ENCODE measurements at regions not wholly inside any gene's neighbourhood (a gene's known extent, or its start where the extent isn't known, plus 50 kb on each side); places are given as distances from the start of the nearest gene placed in this dataset.
"Not testable (repeated sequence)": the region's sequence is repeated elsewhere in the genome, so short reads cannot be mapped to it uniquely, and the experiment has no call there.

- DNase-seq, result no peak
Observed at GRCh38 chr9:115327436-115328122, 209.6 kb upstream of the TNC start.

DNA sequence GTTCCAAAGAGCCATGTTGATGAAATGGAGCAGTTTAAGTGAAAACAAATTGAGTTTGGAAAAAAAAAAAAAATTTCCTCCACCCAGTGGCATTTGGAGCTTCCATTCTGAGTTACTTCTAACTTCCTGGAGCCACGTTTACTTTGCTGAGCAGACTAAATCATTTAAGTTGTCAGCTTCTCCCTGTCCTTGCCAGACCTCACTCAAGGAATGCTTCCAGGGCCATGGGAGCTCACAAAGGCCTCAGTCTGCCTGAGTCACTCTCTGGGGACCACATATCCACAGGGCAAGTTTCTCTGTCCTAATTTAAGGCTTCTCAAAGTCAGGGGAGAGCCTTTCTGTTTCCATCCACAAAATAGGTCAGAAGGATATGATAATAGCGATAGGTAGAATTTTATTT lies 210.3 kb upstream of the TNC start:
- DNase-seq, result no peak

GRCh38 chr9:115328677-115329076 lies 210.7 kb upstream of the TNC start:
- no peak for DNase-seq

DNA sequence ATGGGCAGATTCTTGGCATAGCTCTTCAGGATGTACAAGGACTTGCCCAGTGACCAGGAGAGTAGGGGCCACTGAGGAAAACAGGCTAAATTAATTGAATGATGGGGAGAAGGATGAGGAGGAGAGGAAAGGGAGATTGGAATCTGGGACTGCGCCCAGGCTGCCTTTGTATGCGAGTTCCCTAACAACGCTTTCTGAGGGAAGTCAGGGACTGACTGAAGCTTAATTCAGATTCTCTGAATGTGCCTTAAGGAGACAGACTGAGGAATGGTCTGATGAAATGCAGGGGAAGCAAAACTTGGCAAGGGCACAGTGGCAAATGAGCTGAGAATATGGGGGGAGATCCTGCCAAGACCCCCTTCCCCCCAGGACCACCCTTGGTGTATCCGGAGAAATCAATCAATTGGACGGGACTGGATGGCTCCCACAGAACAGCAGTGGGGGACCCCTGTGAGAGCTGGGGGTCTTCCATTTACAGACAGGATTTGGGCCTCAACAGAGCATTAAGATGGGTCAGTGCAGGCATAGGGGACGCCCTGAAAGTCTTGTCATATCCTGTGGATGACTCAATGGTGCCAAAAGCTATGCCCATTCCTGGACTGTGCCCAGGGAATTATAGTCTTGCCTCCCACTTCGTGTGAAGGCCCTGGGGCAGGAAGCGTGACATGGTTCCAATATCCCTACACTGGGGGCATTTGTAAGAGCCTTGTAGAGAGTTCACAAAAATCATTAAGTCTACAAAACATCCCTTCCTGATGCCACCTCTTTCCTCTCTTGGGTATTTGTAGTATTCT lies 215.5 kb upstream of the TNC start:
- DNase-seq, result no peak

- DNase-seq, result no peak
Observed at GRCh38 chr9:115335439-115335838, 217.5 kb upstream of the TNC start.

DNA sequence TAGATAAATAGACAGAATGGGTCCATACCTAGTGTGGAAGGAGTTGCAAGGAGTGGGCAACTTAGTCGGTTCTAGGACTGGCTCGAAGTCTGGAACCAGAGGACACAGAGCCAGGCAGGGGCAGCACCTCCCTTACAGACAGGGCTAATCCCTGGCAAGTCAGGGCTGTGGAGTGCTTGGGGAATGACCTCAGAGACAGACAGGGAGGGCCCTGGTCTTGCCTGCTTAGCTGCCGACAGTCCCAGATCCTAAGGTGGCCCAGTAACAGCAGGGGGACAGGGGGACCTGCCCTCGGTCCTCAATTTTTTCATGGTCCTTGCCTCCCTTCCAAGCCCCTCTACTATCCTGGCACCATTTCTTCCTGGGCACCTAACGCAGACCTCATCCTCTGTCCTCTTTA lies 222.4 kb upstream of the TNC start:
- no peak for DNase-seq

GRCh38 chr9:115341426-115341825 lies 223.5 kb upstream of the TNC start:
- no peak for DNase-seq

- DNase-seq, result not testable (repeated sequence)
Observed at GRCh38 chr9:115347776-115348175, 229.8 kb upstream of the TNC start.

DNA sequence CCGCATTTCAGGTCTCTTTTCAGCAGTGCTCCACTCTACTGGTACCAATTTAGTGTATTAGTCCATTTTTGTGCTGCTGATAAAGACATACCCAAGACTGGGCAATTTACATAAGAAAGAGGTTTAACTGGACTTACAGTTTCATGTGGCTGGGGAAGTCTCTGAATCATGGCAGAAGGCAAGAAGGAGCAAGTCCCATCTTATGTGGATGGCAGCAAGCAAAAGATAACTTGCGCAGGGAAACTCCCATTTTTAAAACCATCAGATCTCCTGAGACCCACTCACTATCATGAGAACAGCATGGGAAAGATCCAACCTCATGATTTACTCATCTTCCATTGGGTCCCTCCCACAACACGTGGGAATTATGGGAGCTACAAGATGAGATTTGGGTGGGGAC lies 231.0 kb upstream of the TNC start:
- DNase-seq, result not testable (repeated sequence)

DNA sequence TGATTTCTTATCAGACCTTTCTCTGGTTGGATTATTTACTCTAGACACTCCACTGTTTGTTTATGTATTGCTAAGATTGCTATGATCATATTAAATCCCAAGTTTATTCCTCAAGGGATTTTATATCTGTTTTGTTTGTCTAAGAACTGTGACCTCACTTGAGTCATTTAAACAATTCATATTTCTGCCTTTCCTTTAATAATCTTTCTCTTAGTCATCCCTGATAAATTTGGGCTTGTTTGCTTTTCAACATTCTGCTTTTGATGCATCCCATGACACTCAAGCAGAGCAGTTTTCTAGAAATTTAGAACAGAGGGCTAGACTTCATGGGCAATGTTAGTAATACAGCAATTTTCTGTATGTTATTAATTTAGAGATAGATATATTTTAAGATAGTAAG lies 231.6 kb upstream of the TNC start:
- DNase-seq, result no peak

DNA sequence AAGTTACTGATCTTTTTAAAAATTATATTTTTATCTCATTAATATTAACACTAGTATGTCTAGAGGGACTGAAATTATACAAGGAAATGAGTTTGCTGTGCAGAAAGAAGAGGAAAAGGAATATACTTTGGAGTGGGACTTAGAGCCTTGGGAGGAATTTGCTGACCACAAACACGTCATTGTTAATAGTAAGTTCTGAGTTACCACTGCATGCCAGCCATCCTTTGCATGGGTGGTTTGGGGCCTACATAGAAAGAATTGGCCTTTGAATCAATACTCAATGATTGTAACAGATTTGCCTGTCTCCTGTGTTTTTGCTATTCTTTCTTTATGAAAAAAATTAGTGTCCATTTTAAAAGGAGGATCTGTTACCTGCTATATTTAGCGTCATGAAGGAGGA lies 232.6 kb upstream of the TNC start:
- no peak for DNase-seq

GRCh38 chr9:115353681-115354080 lies 235.7 kb upstream of the TNC start:
- DNase-seq, result no peak

DNA sequence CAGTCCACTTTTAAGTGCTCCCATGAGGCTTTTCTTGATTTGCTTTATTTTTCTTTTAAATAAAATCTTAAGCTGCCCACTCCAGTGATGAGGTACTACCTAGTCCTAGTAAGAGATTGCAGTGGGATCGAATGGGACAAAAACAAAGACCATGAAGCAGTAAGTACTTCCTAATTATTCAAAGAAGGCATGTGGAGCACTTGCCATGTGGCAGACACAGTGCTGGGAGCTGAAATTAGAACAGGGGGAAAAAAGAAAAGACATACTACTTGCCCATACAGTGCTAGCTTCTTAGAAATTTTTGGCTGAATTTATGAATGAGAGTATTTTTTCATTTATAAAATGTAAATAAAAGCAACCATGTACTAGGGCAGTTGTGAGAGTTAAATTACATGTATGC lies 239.9 kb upstream of the TNC start:
- DNase-seq, result no peak

GRCh38 chr9:115359017-115359780 lies 241.2 kb upstream of the TNC start:
- DNase-seq, result no peak

GRCh38 chr9:115360122-115360521 lies 242.2 kb upstream of the TNC start:
- no peak for DNase-seq

GRCh38 chr9:115362101-115362500 lies 244.1 kb upstream of the TNC start:
- no peak for DNase-seq

DNA sequence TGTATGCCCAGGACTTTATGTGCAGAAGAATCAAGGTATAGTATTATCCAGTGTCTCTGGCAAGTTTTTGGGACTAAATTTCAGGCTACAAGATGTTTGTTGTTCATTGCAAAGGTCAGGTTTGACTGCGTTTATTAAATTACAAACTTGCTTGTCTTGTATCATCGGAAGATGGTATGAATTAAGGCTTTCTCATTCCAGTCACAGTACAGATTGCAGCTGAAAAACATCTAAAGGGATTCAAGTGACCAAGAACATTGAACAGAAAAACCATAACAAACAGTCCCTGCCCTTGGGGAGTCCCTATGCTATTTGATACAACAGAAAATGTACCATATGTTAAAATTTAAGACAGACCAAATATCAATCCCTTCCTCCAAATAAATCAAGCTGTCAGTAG lies 244.7 kb upstream of the TNC start:
- DNase-seq, result no peak

GRCh38 chr9:115364991-115365390 lies 247.0 kb upstream of the TNC start:
- DNase-seq, result no peak

GRCh38 chr9:115367321-115367720 lies 249.4 kb upstream of the TNC start:
- DNase-seq, result no peak

GRCh38 chr9:115367780-115368525 lies 250.0 kb upstream of the TNC start:
- no peak for DNase-seq

GRCh38 chr9:115369322-115369957 lies 251.5 kb upstream of the TNC start:
- DNase-seq, result no peak

DNA sequence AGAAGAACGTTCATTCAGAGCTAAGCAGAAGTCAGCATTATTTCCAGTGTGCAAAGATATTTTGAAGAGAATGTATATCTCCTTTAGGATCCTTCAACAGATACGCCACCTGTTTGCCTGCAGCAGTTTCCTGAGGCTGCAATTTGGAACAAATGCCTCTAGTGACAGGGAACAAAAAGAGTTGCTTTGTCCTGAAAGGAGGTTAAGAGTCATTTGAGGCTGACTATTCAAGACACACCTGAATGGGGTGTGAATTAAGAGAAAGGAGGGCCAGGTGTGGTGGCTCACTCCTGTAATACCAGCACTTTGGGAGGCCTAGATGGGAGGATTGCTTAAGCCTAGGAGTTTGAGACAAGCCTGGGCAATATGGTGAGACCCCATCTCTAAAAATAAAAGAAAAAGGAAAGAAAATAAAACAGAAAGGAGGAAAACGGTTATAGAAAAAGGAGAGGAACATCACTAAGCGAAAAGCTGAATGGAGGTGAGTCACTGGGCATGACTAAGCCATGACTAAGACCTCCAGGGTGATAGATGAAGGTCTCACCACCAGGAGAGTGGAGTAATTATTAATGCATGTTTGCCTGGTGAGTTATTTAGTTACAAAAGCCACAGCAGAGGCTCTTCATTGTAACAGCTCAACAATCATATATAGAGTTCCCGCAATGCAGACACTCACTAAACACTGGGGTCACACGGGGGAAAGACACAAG lies 255.2 kb upstream of the TNC start:
- no peak for DNase-seq
